Calu3 (cell line): ENCODE measurements at regions not wholly inside any gene's neighbourhood (a gene's known extent, or its start where the extent isn't known, plus 50 kb on each side); places are given as distances from the start of the nearest gene placed in this dataset.

Experiments used
- BruUV-seq: library from RNA; stranded (reverse); fragments of 400-500 nt; replicated peaks from 2 replicates; lab custom pipeline; 2021; lab: Mats Ljungman, UMichigan
- CTCF ChIA-PET: fragments of 300-600 bp; sonication (Branson Sonifier 250); formaldehyde crosslinking; loops from one replicate; lab custom pipeline; 2022; ENCODE audit warnings: antibody characterized with exemption; lab: Charles Lee
- DNase-seq: peaks from one replicate; pipeline ENCODE4 v3.0.0; 2022
- H3K27ac Mint-ChIP-seq: one replicate; pipeline ENCODE4 v1.8.0; 2022; ENCODE audit warnings: mixed read lengths; ENCODE audit not compliant: unreplicated experiment
- H3K27me3 Mint-ChIP-seq: one replicate; pipeline ENCODE4 v1.8.0; 2022; ENCODE audit warnings: mixed read lengths; ENCODE audit not compliant: unreplicated experiment
- H3K36me3 Mint-ChIP-seq: one replicate; pipeline ENCODE4 v1.8.0; 2022; ENCODE audit warnings: mild to moderate bottlenecking, moderate library complexity, mixed read lengths; ENCODE audit not compliant: insufficient read depth, unreplicated experiment
- H3K4me1 Mint-ChIP-seq: one replicate; pipeline ENCODE4 v1.8.0; 2022; ENCODE audit warnings: mild to moderate bottlenecking, low read depth, mixed read lengths; ENCODE audit not compliant: unreplicated experiment
- H3K4me3 Mint-ChIP-seq: one replicate; pipeline ENCODE4 v1.8.0; 2022; ENCODE audit warnings: mild to moderate bottlenecking, low read depth, moderate library complexity, mixed read lengths; ENCODE audit not compliant: unreplicated experiment
- H3K9me3 Mint-ChIP-seq: one replicate; pipeline ENCODE4 v1.8.0; 2022; ENCODE audit warnings: low read depth, mixed read lengths; ENCODE audit not compliant: unreplicated experiment
- CTCF ChIP-seq: fragments of 200-600 bp; IDR thresholded peaks from one replicate; pipeline ENCODE4 v1.8.0; 2022; ENCODE audit warnings: antibody characterized with exemption; ENCODE audit not compliant: unreplicated experiment
- intact Hi-C: fragments of 100-400 bp; cut with micrococcal nuclease; formaldehyde crosslinking; loops from one replicate; pipeline ENCODE4 v1.10.0; 2022; ENCODE audit not compliant: unreplicated experiment

DNA sequence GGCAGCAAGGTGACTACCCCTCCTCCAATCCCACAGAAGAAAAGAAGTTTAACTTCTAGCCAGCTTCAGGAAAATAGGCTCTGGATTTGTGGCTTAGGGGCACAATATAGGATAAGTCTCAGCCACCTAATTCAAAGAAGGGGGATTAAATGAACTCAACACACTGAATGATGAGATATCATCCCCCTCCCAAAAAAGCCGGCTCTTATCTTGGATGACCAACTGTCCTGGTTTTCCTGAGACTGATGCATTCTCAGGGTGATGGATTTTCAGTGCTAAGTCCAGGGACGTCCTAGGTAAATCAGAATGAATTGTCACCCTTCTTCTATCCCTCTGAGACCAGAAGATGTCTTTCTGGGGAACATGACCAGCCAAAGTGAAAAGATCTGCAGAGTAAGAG, 487.0 kb upstream of the PROK2 start:
- H3K4me1 Mint-ChIP-seq: no peaks in the 10 kb centered on the region
- no peak overlapping the region for H3K4me3 Mint-ChIP-seq
- BruUV-seq: no TSS peak
- CTCF ChIA-PET: no interaction called here
- H3K27me3 Mint-ChIP-seq: peaks cover 3% of the 10 kb centered on the region
- H3K9me3 Mint-ChIP-seq: no peaks in the 10 kb centered on the region
- no peak for DNase-seq
- intact Hi-C loops: no loop called here
- no peaks in the 10 kb centered on the region for H3K36me3 Mint-ChIP-seq
- TF ChIP-seq CTCF: no peak
- H3K27ac Mint-ChIP-seq: no peak overlapping the region

GRCh38 chr3:72271216-72271615, 486.3 kb upstream of the PROK2 start:
- Mint-ChIP-seq H3K27ac (no peak overlapping the region), H3K4me1 (no peaks in the 10 kb centered on the region), H3K27me3 (peaks cover 10% of the 10 kb centered on the region), H3K36me3 (no peaks in the 10 kb centered on the region), H3K4me3 (no peak overlapping the region), H3K9me3 (no peaks in the 10 kb centered on the region)
- no peak for DNase-seq
- BruUV-seq: no TSS peak
- no peak for TF ChIP-seq CTCF
- CTCF ChIA-PET: no interaction called here
- intact Hi-C loops: no loop called here

GRCh38 chr3:72270730-72271129, 485.8 kb upstream of the PROK2 start:
- TF ChIP-seq CTCF: no peak
- intact Hi-C loops: no loop called here
- H3K4me1 Mint-ChIP-seq: no peaks in the 10 kb centered on the region
- no peaks in the 10 kb centered on the region for H3K36me3 Mint-ChIP-seq
- BruUV-seq: no TSS peak
- H3K9me3 Mint-ChIP-seq: no peaks in the 10 kb centered on the region
- H3K27ac Mint-ChIP-seq: no peak overlapping the region
- H3K4me3 Mint-ChIP-seq: no peak overlapping the region
- no peak for DNase-seq
- peaks cover 15% of the 10 kb centered on the region for H3K27me3 Mint-ChIP-seq
- CTCF ChIA-PET: no interaction called here

GRCh38 chr3:72270072-72270681, 485.2 kb upstream of the PROK2 start:
- Mint-ChIP-seq H3K9me3 (no peaks in the 10 kb centered on the region), H3K4me3 (no peak overlapping the region), H3K4me1 (no peaks in the 10 kb centered on the region), H3K36me3 (no peaks in the 10 kb centered on the region), H3K27me3 (peaks cover 18% of the 10 kb centered on the region), H3K27ac (no peak overlapping the region)
- CTCF ChIA-PET: no interaction called here
- intact Hi-C loops: no loop called here
- BruUV-seq: no TSS peak
- no peak for TF ChIP-seq CTCF
- peak; percentile 58 for DNase-seq
